PC-9 (cell line): ENCODE measurements at regions not wholly inside any gene's neighbourhood (a gene's known extent, or its start where the extent isn't known, plus 50 kb on each side); places are given as distances from the start of the nearest gene placed in this dataset.

Experiments used
- CTCF ChIP-seq: fragments of 200-600 bp; sonication (generic); conservative IDR thresholded peaks from 2 replicates; pipeline ENCODE4 v1.6.1; 2017; ENCODE audit warnings: mixed run types, antibody characterized with exemption, mild to moderate bottlenecking, moderate library complexity
- EZH2 ChIP-seq: fragments of 200-600 bp; sonication (generic); IDR thresholded peaks from 2 replicates; pipeline ENCODE4 v1.8.0; 2017; ENCODE audit warnings: antibody characterized with exemption, low read depth

- TF ChIP-seq CTCF (no peak), EZH2 (no peak)
These were observed 88.1 kb upstream of the HNRNPU start for GRCh38 chr1:244952280-244952933.
